ENCODE measurements at regions not wholly inside any gene's neighbourhood (a gene's known extent, or its start where the extent isn't known, plus 50 kb on each side); places are given as distances from the start of the nearest gene placed in this dataset.

- no peak overlapping the region for H3K27ac ChIP-seq
- no peaks in the 10 kb centered on the region for H3K27me3 ChIP-seq
- intact Hi-C loops (cut with DNase I; ENCODE audit: low total_unique reads): no loop called here
- H3K36me3 ChIP-seq: no peaks in the 10 kb centered on the region
- no peak overlapping the region for H3K4me3 ChIP-seq
- H3K9me3 ChIP-seq: no peaks in the 10 kb centered on the region
- no peak for TF ChIP-seq CTCF (IDR thresholded peaks at IDR 0.05)
- no peak for DNase-seq
- H3K4me1 ChIP-seq: no peaks in the 10 kb centered on the region
Observed at GRCh38 chr1:195721210-195721971, 886.8 kb downstream of the KCNT2 start.

- no peak for TF ChIP-seq CTCF (IDR thresholded peaks at IDR 0.05)
- no peaks in the 10 kb centered on the region for H3K4me1 ChIP-seq
- DNase-seq: no peak
- intact Hi-C loops (cut with DNase I; ENCODE audit: low total_unique reads): no loop called here
- H3K9me3 ChIP-seq: no peaks in the 10 kb centered on the region
- H3K36me3 ChIP-seq: no peaks in the 10 kb centered on the region
- no peak overlapping the region for H3K4me3 ChIP-seq
- H3K27ac ChIP-seq: no peak overlapping the region
- no peaks in the 10 kb centered on the region for H3K27me3 ChIP-seq
Observed at GRCh38 chr1:195717651-195718050, 890.6 kb downstream of the KCNT2 start.

GRCh38 chr1:195715652-195716051 lies 892.6 kb downstream of the KCNT2 start:
- no peaks in the 10 kb centered on the region for H3K4me1 ChIP-seq

GRCh38 chr1:195714248-195714647 lies 894.0 kb downstream of the KCNT2 start:
- intact Hi-C loops (cut with DNase I; ENCODE audit: low total_unique reads): no loop called here
- Histone ChIP-seq H3K27ac (no peak overlapping the region), H3K9me3 (no peaks in the 10 kb centered on the region), H3K4me3 (no peak overlapping the region), H3K27me3 (no peaks in the 10 kb centered on the region), H3K36me3 (no peaks in the 10 kb centered on the region), H3K4me1 (no peaks in the 10 kb centered on the region)
- DNase-seq: no peak
- TF ChIP-seq CTCF (IDR thresholded peaks at IDR 0.05): no peak

More at GRCh38 chr1:195715652-195716051, 892.6 kb downstream of the KCNT2 start:
- no peak for DNase-seq
- no peak overlapping the region for H3K4me3 ChIP-seq
- H3K27ac ChIP-seq: no peak overlapping the region
- intact Hi-C loops (cut with DNase I; ENCODE audit: low total_unique reads): no loop called here
- no peaks in the 10 kb centered on the region for H3K9me3 ChIP-seq
- H3K36me3 ChIP-seq: no peaks in the 10 kb centered on the region
- H3K27me3 ChIP-seq: no peaks in the 10 kb centered on the region
- TF ChIP-seq CTCF (IDR thresholded peaks at IDR 0.05): no peak

- no peak overlapping the region for H3K4me3 ChIP-seq
- no peak for DNase-seq
- intact Hi-C loops (cut with DNase I; ENCODE audit: low total_unique reads): no loop called here
- H3K4me1 ChIP-seq: no peaks in the 10 kb centered on the region
- H3K27me3 ChIP-seq: no peaks in the 10 kb centered on the region
- no peak for TF ChIP-seq CTCF (IDR thresholded peaks at IDR 0.05)
- H3K36me3 ChIP-seq: no peaks in the 10 kb centered on the region
- no peaks in the 10 kb centered on the region for H3K9me3 ChIP-seq
- no peak overlapping the region for H3K27ac ChIP-seq
Observed at GRCh38 chr1:195709821-195710220, 898.4 kb downstream of the KCNT2 start.

Data from tibial artery (tissue), 4 donors.